ENCODE measurements at regions not wholly inside any gene's neighbourhood (a gene's known extent, or its start where the extent isn't known, plus 50 kb on each side); places are given as distances from the start of the nearest gene placed in this dataset.
"Not testable (repeated sequence)": the region's sequence is repeated elsewhere in the genome, so short reads cannot be mapped to it uniquely, and the experiment has no call there.

GRCh38 chr10:45238896-45239295, 76.5 kb downstream of the OR13A1 start:
- Mint-ChIP-seq H3K4me3 (no peak overlapping the region), H3K27me3 (no peaks in the 10 kb centered on the region), H3K4me1 (peaks cover 11% of the 10 kb centered on the region), H3K27ac (no peak overlapping the region), H3K36me3 (ENCODE audit: low read depth) (no peaks in the 10 kb centered on the region), H3K9me3 (no peaks in the 10 kb centered on the region)
- no peak for DNase-seq
- no peak for ATAC-seq

DNA sequence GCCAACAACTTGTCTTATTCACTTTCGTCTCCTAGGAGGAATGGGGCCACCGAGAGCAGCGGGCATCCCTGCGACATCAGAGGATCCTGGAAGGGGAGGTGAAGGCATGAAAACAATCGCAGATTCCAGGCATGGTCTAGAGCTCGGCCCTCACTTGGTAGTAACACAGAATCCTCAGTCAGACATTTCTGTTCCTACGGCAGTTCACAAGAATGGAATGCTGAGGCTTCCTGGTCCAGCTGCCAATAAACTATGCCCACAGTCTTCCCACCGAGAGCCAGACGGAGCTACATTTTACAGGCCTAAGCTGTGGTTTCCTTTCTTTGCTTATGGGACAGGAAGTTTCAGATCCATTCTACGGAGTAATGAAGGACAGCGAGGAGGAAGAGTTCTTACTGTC, 75.8 kb downstream of the OR13A1 start:
- Mint-ChIP-seq H3K4me1 (peaks cover 11% of the 10 kb centered on the region), H3K27me3 (no peaks in the 10 kb centered on the region), H3K27ac (no peak overlapping the region), H3K4me3 (no peak overlapping the region), H3K9me3 (no peaks in the 10 kb centered on the region), H3K36me3 (ENCODE audit: low read depth) (no peaks in the 10 kb centered on the region)
- DNase-seq (no peak), ATAC-seq (no peak)

DNA sequence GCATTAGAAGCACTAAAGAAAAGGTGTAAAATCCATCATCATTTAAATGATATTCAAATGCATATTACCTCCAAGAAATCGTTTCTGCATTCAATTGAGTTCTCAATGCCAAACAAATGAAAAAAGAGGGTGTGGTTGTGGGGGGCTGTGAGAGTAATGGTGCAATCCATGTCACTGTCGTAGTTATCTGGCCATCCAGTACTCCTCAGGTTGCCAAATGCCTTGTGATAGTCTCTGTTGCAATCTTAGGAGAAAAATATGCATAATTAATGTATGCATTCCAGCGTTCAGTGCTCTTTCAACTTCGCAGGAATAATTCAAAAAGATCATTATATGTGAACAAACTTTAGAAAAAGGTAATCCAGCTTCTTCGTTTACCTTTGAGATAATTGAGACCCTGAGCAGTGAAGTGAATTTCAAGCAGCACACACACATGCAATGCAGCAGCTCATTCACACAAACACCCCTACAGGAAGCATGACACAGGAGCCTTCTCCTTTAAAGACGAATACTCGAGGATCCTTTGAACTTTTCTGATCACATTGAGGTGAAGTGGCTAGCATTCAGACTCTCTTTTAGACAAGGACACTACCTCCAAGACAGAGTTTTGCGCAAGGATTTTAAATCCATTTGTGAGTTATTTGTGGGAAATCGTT, 73.4 kb downstream of the OR13A1 start:
- Mint-ChIP-seq H3K27ac (no peak overlapping the region), H3K4me3 (no peak overlapping the region), H3K36me3 (ENCODE audit: low read depth) (no peaks in the 10 kb centered on the region), H3K4me1 (peaks cover 11% of the 10 kb centered on the region), H3K27me3 (no peaks in the 10 kb centered on the region), H3K9me3 (no peaks in the 10 kb centered on the region)
- ATAC-seq = no peak
- DNase-seq = no peak

- Mint-ChIP-seq H3K4me3 (no peak overlapping the region), H3K27ac (no peak overlapping the region), H3K27me3 (no peaks in the 10 kb centered on the region), H3K4me1 (peaks cover 11% of the 10 kb centered on the region), H3K36me3 (ENCODE audit: low read depth) (no peaks in the 10 kb centered on the region), H3K9me3 (no peaks in the 10 kb centered on the region)
- ATAC-seq = no peak
- DNase-seq = no peak
Observed at GRCh38 chr10:45243261-45243660, 72.1 kb downstream of the OR13A1 start.

- peaks cover 8% of the 10 kb centered on the region for H3K4me1 Mint-ChIP-seq
- H3K9me3 Mint-ChIP-seq = no peaks in the 10 kb centered on the region
- DNase-seq (no peak), ATAC-seq (no peak)
- H3K36me3 Mint-ChIP-seq (ENCODE audit: low read depth) = no peaks in the 10 kb centered on the region
- H3K27me3 Mint-ChIP-seq = no peaks in the 10 kb centered on the region
- H3K4me3 Mint-ChIP-seq = no peak overlapping the region
- no peak overlapping the region for H3K27ac Mint-ChIP-seq
Observed at GRCh38 chr10:45246522-45246921, 68.9 kb downstream of the OR13A1 start.

DNA sequence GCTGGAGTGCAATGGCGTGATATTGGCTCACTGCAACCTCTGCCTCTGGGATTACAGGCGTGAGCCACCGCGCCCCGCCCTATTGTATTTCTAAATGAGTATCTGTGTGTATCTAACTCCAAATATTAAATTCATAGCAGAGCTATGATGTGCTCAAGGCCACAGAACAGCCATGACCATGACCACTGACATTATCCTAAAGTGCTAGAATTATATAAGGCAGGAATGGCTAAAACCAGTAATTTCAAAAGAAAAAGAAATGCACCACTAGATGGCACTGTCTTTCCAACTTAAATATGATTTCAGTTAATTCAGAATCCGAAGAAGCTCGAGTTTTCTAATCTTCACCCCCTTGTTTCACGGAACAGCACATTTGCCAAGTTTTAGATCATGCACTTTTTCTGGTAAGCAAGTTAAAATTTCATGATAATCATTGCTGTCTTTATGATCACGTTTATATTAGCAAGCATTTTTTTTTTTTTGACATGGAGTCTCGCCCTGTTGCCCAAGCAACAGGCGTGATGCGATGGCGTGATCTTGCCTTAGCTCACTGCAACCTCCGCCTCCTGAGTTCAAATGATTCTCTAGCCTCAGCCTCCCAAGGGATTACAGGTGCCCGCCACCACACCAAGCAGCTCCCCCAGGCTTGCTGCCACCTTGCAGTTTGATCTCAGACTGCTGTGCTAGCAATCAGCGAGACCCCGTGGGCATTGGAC, 65.3 kb downstream of the OR13A1 start:
- no peaks in the 10 kb centered on the region for H3K9me3 Mint-ChIP-seq
- no peaks in the 10 kb centered on the region for H3K36me3 Mint-ChIP-seq (ENCODE audit: low read depth)
- no peaks in the 10 kb centered on the region for H3K27me3 Mint-ChIP-seq
- peaks cover 12% of the 10 kb centered on the region for H3K4me1 Mint-ChIP-seq
- DNase-seq (no peak), ATAC-seq (no peak)
- no peak overlapping the region for H3K27ac Mint-ChIP-seq
- H3K4me3 Mint-ChIP-seq = peak overlapping the region; percentile 18

- not testable (repeated sequence) for H3K27ac Mint-ChIP-seq; H3K27me3 Mint-ChIP-seq; ATAC-seq; DNase-seq; H3K36me3 Mint-ChIP-seq (ENCODE audit: low read depth); H3K4me3 Mint-ChIP-seq; H3K9me3 Mint-ChIP-seq
- H3K4me1 Mint-ChIP-seq = peaks cover 12% of the 10 kb centered on the region
Observed at GRCh38 chr10:45250694-45251075, 64.7 kb downstream of the OR13A1 start.

Measured in activated naive CD8-positive, alpha-beta T cell treated with anti-CD3 and anti-CD28 coated beads, Interleukin-2, amount 50 U/mL, for 24 hours (primary cell).